ENCODE measurements at regions not wholly inside any gene's neighbourhood (a gene's known extent, or its start where the extent isn't known, plus 50 kb on each side); places are given as distances from the start of the nearest gene placed in this dataset.
"Not testable (repeated sequence)": the region's sequence is repeated elsewhere in the genome, so short reads cannot be mapped to it uniquely, and the experiment has no call there.

DNA sequence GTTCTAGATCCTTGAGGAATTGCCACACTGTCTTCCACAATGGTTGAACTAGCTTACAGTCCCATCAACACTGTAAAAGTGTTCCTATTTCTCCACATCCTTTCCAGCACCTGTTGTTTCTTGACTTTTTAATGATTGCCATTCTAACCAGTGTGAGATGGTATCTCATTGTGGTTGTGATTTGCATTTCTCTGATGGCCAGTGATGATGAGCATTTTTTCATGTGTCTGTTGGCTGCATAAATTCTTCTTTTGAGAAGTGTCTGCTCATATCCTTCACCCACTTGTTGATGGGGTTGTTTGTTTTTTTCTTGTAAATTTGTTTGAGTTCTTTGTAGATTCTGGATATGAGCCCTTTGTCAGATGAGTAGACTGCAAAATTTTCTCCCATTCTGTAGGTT lies 129.0 kb upstream of the HMGN3 start:
- TF ChIP-seq, protein P1, sequence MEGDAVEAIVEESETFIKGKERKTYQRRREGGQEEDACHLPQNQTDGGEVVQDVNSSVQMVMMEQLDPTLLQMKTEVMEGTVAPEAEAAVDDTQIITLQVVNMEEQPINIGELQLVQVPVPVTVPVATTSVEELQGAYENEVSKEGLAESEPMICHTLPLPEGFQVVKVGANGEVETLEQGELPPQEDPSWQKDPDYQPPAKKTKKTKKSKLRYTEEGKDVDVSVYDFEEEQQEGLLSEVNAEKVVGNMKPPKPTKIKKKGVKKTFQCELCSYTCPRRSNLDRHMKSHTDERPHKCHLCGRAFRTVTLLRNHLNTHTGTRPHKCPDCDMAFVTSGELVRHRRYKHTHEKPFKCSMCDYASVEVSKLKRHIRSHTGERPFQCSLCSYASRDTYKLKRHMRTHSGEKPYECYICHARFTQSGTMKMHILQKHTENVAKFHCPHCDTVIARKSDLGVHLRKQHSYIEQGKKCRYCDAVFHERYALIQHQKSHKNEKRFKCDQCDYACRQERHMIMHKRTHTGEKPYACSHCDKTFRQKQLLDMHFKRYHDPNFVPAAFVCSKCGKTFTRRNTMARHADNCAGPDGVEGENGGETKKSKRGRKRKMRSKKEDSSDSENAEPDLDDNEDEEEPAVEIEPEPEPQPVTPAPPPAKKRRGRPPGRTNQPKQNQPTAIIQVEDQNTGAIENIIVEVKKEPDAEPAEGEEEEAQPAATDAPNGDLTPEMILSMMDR (IDR thresholded peaks at IDR 0.05): not testable (repeated sequence)
- TF ChIP-seq ZFX (IDR thresholded peaks at IDR 0.05; ENCODE audit: borderline replicate concordance): not testable (repeated sequence)

Measured in 22Rv1 (cell line).